Hematopoietic multipotent progenitor cell treated with erythropoietin and hydrocortisone succinate and interleukin-3 and kit ligand, for 8 days (in vitro differentiated cells): ENCODE measurements at regions not wholly inside any gene's neighbourhood (a gene's known extent, or its start where the extent isn't known, plus 50 kb on each side); places are given as distances from the start of the nearest gene placed in this dataset.

Experiments
- DNase-seq: peaks from one replicate; pipeline ENCODE4 v3.0.0-alpha.2; 2015

DNA sequence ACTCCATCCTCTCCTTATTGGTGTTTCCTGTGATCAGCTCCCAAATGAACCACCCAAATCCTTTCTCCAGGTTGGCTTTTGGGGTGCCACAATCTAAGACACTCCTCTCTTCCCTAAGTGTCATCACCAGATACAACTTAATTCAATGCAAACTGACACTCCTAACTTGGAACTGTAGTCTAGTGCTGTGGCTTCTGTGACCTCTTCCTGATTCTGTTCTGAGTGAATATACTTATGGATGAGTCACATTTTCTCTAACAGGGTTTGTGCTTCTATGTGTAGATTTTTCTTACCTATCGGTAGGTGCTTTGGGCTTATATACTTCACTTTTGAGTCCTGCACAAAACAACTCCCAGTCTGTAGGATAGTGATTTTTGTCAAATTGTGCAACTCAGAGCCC lies 141.3 kb upstream of the MAOA start:
- DNase-seq = no peak

DNA sequence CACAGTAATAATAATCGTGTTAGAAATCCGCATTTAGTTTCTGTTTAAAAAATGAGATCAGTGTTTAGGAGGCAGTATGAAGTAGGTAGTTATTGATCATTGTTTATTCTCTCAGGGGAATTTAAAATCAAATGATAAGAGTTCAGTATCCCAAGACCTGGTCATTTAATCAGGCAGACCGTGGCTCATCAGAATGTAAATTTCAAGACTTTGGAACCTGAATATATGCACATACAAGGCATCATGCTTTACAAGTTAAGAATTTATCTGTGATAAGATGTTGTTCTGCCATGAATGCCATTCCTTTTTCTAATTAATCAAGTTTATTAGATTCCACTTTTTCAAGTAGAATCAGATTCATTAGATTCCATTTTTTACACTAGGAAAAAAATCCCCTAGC lies 133.5 kb upstream of the MAOA start:
- no peak for DNase-seq

DNA sequence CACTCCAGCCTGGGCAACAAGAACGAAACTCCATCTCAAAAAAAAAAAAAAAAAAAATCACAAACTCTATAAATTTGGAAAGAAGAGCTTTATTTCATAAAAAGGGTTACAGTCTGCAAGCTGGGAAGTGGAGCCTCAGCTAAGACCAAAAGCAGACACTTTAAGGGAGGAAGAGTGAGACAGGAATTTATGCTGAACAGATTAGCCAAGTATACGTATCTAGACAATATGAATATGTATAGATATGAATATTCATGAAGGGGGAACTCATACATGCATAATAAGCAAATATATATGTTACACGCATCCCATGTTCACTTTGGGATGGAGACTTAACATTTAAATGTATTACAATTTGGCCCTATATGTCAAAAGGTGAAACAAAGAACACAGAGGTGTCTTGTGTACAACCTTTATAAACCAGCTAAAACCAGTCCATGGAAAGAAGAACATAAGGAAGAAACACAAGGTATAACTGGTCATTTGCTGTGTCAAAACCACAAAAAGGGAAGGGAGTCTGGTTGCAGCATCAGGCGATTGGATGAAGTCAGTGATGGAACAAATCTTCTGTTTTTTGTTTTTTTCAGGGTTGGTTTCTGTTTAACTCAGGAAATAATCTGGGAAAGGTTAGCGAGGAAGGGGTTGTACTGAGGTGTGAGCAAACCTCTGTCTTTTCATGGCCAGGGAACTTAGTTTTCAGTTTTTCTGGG lies 130.0 kb upstream of the MAOA start:
- no peak for DNase-seq

- DNase-seq = no peak
Observed at GRCh38 chrX:43526878-43527277, 129.2 kb upstream of the MAOA start.

GRCh38 chrX:43527801-43528200 lies 128.3 kb upstream of the MAOA start:
- no peak for DNase-seq

GRCh38 chrX:43530837-43531236 lies 125.3 kb upstream of the MAOA start:
- DNase-seq = no peak

DNA sequence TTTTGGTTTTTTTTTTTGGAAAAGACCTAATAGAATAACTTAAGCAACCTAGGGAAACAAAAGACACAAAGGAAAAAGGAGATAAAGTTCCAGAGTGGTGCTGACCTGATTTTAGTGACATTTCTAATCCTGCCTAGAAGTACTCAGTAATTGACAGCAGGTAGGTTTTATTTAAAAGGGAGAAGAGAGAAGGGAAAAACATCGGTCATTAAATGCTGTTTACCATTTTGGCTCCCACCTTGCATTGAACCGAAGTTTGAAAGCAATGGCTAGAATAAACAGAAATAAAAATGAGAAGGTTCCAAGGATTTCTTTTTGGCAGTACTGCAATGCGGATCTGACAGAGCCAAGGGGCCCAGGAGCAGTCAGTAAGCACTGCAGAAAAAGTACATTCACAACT lies 115.8 kb upstream of the MAOA start:
- DNase-seq = no peak

DNA sequence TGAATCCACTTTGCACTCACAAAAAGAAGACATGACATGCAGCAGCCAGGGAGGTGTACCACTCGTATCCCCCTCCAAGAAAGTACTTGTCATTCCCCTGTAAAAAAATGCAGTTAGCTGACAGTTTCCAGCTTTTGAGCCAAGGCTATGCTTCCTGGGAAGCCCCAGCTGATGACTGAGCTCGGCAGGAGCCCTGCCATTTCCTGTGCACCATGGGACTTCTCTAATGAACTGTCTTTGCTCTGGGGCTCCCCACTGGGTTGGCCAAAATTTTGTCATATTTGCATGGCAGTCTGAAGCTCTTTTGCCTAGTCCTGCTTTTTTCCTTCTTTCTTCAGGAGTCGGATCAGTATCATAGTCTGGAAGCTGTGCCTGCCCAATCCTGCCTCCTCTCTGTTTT lies 104.5 kb upstream of the MAOA start:
- DNase-seq = no peak

- no peak for DNase-seq
Observed at GRCh38 chrX:43552156-43552555, 103.9 kb upstream of the MAOA start.

GRCh38 chrX:43552703-43553102 lies 103.4 kb upstream of the MAOA start:
- no peak for DNase-seq

DNA sequence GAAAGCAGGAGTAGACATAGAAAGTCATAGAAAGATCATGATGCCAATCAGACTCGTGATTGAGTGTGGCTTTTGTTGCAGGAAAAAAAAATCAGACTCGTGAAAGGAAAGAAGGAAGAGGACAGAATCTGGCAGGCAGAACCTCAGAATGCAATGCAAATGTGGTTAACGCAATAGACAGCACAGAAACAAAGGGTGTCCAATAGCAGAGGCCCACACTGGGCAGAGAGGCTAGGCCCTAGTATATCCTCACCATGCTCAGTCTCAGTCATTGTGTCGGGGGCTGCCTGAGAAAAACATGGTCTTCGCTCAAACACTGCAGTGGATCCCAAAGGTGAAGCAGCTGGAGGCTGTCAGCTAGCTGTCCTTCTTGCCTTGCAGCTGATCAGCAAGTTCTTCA lies 102.8 kb upstream of the MAOA start:
- DNase-seq = no peak

GRCh38 chrX:43556207-43556606 lies 99.9 kb upstream of the MAOA start:
- DNase-seq = no peak

- DNase-seq = peak; percentile 52
Observed at GRCh38 chrX:43557792-43558191, 98.3 kb upstream of the MAOA start.

DNA sequence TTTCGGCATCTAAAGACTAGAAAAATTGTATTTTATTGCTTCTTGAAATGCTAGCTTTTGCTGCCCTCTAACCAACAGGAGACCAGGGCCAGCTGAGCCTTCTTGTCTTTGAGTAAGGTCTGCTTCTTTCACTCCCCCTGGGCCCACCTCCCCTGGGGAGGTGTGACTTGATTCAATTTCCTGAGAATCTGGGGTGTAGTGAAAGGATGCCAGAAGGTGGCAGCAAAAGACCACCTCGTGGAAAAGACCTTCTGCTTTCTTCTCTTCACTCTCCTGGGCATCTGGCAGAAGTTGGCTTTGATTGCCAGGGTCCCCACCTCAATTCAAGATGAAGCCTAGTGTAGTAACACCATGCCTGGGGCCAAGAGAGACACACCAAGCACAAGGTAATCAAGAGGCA lies 96.5 kb upstream of the MAOA start:
- DNase-seq = peak; percentile 29

DNA sequence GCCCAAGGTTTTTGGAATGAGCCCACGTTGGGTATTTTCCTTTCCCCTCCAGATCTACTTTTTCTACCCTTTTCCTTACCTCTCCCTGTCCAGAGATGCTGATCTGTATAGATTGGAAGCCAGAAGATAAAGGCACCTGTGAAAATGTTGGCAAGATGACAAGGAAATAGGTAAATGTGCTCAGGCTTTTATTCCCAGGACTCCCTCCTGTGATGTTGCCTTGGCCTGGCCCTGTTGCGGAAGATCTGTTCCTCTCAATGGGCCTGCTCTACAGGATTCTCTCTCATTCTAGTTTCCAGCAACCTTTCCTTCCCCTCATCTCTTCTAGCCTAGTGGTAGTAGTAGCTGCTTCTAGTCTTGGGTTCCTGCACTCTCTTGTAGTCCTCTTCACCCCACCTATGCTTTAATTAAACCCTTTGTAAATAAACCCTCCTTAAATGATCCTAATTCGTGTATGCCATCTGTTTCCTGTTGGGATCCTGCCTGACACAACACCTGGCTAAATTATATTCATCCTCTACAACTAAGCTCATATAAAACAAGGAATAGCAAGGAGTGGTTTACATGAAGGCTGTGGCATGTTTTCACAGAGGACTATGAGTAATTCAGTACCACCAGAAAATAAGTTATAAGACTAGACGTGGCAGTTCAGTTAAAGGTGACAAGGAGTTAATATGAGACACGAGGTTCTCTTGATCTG lies 95.7 kb upstream of the MAOA start:
- DNase-seq = no peak

GRCh38 chrX:43562372-43562771 lies 93.7 kb upstream of the MAOA start:
- no peak for DNase-seq

- DNase-seq = no peak
Observed at GRCh38 chrX:43564953-43565352, 91.1 kb upstream of the MAOA start.

DNA sequence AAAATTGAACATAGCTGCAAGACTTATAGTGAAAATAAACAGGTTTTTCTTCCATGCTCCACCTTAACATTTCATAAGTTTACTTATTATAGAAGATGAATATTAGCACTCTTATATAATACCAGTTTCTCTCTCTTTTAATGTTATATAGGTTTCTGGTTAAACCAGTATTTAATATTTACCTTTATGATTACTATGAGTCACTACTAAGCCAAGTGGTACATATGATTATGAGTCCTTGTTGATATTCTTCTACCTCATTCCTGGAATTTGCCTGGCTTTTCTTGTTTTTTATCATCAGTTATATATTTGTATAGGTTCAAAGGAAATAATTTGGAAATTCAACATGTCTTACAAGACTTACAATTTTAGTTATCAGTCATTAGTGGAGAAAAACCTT lies 89.9 kb upstream of the MAOA start:
- DNase-seq = no peak

GRCh38 chrX:43573441-43574015 lies 82.6 kb upstream of the MAOA start:
- DNase-seq = no peak

DNA sequence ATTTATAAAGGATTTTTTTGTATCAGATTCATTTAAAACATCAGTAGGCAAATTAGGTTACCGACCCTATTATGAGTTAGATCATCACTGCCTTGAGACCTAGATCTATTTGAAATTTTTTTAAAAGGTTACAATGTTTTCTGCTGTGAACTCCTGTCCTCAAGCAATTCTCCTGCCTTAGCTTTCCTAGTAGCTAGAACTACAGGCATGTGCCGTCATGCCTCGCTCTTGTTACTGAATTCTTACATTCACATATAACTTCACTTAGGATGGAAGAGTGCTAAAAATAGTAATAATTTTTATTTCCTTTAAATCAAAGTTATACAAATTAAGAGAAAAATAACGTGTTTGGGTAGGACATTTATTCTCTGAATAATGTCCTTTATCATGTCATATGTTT lies 75.5 kb upstream of the MAOA start:
- no peak for DNase-seq

DNA sequence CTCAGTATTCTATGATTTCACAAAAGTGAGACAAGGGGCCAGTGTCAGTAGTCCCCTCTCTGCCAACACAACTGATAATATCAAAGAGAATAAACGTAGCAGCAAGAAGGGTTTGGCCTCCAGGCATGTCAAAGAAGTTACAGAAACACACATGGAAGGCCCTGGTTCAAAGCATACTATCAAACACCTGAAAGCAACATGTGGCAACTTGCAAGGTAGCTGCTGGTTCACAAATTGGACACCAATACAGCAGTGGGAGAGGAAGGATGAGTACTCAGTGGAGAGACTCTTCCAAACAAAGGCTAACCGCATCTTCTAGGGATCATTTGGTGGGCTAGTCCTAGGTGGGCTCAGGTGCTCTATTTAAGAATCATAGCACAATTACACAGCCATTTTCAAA lies 74.9 kb upstream of the MAOA start:
- DNase-seq = no peak

GRCh38 chrX:43581888-43582539 lies 74.1 kb upstream of the MAOA start:
- DNase-seq = no peak

DNA sequence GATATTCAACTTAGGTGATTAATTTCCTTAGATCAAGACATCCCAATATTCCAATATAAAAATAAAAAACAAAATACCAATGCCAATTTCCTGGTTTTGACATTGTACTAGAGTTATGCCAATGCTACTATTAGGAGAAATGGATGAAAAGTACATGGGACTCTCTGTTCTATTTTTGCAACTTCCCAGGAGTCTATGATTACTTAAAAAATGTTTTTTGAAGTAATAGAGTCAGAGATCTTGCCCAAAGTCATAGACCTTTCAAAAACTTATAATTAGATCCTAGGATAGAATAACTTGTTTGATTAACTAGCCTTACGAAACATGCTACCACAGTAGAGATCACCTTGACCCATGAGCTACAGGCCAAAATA lies 73.6 kb upstream of the MAOA start:
- DNase-seq = no peak

DNA sequence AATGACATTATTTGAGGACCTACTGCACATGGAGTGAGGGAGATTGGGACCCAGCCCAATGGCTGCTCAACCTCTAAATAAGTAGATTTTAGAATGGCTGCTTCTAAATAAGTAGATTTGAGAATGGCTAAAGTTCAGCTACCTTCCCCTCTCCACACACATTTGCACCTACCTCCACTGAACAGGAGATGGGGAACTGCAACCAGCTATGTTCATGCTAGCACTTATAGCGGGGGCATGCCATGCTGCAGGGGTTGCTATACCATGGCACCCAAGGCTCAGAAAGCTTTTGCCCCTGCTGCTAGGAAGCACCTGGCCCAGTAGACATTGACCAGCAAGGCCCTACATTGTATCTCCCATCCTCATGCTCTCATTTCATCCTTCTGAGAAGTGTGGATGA lies 70.2 kb upstream of the MAOA start:
- DNase-seq = no peak
